Femur (tissue), 1 donor: ENCODE measurements at regions not wholly inside any gene's neighbourhood (a gene's known extent, or its start where the extent isn't known, plus 50 kb on each side); places are given as distances from the start of the nearest gene placed in this dataset.
"Not testable (repeated sequence)": the region's sequence is repeated elsewhere in the genome, so short reads cannot be mapped to it uniquely, and the experiment has no call there.

Experiments used
- DNase-seq: peaks from one replicate; pipeline ENCODE4 v3.0.0-alpha.2; 2017

DNA sequence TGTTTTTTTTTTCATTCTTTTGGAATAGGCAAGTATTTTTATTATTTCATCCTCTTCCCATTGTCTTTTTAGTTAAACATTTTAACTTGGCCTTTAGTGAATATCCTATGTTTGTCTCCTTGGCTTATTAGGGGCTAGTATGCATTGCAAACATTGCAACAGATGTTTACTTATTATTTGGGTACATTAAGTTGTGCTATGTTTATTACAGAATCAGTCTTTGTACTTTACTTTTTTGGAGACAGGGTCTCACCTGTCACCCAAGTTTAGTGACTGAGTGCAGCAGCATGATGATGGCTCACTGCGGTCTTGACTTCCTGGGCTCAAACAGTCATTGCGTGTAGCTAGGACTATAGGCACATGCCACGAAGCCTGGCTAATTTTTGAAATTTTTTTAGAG is 51.1 kb upstream of the NUDT6 start:
- no peak for DNase-seq

DNA sequence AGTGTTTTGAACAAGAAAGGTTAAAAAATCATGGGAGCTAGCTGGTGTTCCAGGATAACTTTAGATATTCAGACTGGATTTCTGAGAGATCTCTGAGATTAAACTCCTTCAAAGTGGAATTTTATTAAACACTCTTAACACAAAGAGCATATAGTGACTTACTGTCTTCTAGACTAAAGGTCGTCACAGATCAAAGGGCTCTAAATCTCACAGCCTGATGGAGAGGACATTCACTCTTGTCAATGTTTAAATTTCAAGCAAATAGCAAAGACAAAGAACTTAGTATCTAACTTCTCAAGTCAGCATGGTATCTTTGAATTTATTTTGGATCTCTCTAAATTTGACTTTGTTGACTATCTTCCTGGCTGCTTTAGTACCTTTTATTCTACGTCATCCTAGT is 53.7 kb upstream of the NUDT6 start:
- no peak for DNase-seq

DNA sequence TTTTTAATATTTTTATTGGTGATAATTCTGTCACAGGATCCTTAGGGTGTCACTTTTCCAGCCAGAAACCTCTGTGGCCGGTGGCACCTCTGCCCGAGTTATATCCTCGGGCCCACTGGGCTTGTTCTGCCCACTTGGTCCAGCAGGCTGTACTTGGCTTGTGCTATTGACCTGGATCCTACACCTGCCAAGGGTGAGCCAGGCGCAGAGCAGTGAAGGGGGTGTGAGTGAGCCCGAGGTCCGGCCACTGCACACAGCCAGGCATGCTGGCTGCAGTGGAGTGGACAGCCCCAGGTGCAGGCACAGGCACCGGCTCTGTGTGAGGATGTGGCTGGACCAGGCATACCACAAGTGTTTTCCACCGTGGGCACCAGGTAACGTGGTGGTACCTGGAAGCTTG is 54.7 kb upstream of the NUDT6 start:
- no peak for DNase-seq

DNA sequence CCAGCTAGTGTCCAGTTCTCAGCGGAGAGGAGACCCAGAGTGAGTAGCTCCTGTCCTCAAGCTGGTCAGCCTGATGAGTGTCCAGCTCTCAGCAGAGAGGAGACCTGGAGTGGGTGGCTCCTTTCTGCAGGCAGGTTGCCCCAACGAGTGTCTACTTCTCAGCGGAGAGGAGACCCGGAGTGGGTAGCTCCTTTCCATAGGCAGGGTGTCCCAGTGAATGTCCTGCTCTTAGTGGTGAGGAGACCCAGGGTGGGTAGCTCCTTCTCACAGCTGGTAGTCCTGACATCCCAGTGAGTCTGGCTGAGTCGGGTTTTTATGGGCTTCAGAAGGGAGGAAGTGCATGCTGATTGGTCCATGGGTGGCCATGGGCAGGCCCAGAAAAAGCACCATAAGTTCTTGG is 55.7 kb upstream of the NUDT6 start:
- no peak for DNase-seq

DNA sequence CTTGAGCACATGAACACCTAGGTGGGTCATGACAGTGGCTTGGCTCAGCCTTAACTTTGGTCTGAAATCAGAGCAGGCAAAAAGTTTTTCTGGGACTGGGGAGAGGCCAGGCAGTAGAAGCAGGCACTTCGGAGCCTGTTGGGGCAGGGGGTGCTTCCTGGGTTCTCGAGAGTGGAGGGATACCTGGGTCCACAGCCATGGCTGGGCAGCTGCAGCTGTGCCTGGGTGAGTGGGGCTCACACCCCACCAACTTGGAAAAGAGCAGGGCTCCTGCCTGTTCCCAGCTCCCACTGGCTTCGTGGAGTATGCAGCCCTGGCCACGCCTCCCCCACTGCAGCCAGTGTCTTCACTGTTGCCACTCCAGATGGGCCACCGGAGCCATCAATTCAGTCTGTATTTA is 56.4 kb upstream of the NUDT6 start:
- DNase-seq: no peak

DNA sequence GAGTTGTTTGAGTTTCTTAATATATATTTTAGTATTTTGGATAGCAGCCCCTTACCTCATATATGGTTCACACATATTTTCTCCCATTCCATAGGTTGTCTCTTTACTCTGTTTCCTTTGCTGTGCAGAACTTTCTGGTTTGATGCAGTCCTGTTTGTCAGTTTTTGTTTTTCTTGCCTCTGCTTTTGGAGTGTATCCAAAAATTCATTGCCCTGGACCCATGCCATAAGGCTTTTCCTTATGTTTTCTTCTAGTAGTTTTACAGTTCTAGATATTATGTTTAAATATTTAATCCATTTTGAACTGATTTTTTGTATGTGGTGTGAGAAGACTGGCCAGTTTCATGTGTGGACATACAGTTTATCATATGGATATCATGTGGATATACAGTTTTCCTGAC is 58.5 kb upstream of the NUDT6 start:
- no peak for DNase-seq

DNA sequence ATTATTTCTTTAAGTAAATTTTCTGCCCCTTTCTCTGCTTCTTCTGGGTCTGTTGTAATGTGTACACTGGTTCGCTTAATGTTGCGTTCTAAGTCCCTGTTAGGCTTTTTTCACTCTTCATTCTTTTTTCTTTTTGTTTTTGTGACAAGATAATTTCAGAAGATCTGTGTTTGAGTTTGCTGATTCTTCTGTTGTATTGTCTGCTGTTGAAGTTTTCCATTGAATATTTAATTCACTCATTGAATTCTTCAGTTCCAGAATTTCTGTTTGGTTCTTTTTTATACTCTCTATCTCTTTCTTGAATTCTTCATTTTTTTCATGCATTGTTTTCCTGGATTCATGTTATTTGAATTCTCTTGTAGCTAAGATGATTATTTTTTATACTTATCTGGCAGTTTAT is 66.3 kb upstream of the NUDT6 start:
- DNase-seq: no peak

DNA sequence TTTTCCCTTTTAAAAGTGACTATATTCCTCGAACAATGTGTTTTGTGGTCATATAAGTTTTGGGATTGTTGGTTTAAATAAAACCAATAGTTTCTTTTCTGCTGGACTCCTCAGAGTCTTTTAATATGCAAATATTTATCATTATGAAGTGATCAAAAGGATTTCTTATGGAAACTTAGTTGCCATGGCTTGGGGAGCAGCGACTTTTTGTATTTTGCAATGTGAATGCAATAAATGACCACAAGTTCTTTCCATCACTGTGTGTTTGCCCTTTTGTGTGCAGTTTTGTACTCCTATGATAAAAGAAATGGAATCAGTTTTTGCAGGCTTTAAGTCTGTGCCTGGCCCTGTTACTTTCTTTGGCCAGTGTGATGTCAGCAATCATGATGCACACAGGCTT is 68.5 kb upstream of the NUDT6 start:
- DNase-seq: no peak

DNA sequence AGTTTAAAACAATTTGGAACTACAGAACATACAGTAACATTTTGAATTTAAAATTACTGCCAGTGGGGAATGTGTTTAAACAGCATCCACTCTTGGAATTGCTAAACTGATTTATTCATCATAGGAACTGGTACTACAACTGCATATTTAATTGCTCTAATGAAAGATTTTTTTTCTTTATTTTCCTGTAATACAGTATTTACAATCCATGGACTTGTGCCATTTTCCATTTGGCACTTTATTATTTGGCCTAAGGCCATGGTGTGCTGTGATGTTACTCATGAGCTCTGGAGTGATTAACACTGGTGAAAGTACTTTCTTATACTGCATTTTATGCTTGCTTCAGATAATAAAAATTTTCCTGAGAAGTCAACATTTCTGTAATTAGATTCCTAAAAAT is 69.7 kb upstream of the NUDT6 start:
- no peak for DNase-seq

DNA sequence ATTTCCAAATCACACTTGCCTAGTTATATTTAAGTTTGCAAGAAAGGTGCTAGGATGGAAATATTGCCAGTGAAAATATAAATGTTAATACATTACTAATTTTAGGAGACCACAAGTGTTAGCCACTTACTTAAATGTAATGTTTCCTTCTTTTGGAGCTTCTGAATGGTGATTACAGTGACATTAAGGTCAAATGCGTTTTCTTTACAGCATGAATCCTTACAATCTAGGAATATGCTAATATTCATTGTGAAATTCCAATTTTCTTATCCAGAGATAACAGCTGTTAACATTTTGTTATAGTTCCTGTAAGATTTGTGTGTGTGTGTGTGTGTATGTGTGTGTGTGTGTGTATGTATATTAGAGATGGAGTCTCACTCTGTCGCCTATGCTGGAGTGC is 70.2 kb upstream of the NUDT6 start:
- no peak for DNase-seq

DNA sequence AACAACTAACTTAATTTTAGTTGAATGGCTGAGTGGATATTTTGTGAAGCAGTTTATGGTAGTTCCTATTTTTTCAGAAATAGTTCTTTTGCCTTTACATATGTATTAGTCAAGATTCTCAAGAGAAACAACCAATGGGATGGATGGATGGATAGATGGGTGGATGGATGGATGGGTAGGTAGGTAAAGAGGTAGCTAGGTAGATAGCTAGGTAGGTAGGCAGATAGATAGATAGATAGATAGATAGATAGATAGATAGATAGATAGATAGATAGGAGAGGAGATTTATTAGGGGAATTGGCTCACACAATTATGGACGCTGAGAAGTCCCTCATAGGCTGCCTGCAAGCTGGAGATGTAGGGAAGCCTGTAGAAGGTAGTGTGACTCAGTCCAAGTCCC is 74.0 kb upstream of the NUDT6 start:
- DNase-seq: no peak

DNA sequence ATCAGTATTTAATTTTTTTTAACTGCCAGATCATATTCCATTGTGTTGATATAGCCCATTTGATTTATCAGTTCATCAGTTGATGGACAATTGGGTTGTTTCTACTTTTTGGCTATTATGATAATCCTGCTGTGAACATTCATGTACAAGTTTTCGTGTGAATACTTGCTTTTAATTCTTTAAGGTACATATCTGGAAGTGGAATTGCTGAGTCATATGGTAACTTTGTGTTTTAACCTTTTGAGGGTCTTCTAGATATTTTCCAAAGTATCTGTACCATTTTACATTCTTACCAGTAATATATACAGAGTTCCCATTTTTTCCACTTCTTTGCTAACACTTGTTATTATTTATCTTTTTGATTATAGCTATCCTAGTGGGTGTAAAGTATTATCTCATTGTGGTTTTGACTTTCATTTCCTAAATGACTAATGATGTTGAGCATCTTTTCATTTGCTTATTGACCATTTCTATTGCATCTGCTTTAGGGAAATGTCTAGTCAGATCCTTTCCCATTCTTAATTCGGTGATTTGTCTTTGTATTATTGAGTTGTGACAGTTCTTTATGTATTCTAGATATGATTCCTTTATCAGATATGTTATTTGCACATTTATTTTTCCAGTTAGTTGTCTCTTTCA is 75.2 kb upstream of the NUDT6 start:
- DNase-seq: no peak

DNA sequence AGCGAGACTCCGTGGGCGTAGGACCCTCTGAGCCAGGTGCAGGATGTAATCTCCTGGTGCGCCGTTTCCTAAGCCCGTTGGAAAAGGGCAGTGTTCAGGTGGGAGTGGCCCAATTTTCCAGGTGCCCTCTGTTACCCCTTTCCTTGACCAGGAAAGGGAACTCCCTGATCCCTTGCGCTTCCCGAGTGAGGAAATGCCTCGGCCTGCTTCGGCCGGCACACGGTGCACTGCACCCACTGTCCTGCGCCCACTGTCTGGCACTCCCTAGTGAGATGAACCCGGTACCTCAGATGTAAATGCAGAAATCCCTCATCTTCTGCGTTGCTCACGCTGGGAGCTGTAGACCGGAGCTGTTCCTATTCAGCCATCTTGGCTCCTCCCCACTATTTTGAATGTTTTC is 81.7 kb upstream of the NUDT6 start:
- not testable (repeated sequence) for DNase-seq

DNA sequence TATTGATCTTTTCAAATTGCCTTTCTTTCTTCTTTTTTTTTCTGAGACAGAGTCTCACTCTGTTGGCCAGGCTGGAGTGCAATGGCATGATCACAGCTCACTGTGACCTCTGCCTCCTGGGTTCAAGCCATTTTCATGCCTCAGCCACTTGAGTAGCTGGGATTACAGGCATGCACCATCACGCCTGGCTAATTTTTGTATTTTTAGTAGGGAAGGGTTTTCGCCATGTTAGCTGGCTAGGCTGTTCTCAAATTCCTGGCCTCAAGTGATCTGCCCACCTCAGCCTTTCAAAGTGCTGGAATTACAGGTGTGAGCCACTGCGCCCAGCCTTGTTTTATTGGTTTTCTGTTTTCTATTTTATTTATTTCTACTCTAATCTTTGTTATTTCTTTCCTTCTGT is 82.7 kb upstream of the NUDT6 start:
- not testable (repeated sequence) for DNase-seq

DNA sequence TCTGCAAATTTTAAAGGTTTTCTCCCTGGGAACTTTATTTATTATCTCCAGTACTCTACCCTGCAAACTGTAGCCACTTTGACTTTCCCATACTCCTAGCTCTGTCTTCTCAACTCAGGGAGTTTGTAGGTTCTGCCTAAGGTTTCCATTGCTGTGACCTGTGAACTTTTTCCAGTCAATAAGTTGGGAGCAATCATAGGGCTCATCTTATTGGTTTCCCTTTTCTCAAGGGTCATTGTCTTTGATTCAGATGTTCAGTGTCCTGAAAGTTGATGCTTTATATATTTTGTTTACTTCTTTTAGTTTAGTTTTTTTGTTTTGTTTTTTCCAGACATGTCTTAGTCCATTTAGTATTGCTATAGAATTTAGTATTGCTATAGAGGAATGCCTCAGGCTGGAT is 85.3 kb upstream of the NUDT6 start:
- no peak for DNase-seq

DNA sequence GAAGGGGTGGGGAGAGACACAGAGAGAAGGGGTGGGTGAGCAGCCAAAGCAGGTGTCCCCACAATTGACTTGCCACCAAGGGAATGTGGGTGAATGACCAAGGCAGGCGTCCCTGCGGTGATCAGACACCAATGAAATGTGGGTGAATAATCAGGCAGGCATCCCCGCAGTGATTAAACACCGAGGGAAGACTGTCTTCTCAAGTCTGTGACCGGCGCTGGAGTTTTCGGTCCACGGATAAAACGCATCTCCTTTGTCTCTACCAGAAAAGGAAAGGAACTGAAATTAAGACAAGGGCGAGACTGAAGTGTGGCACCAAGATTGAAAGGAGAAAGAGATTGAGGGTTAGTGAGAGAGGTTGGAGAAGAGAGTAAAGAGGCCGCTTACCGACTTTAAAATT is 90.0 kb upstream of the NUDT6 start:
- not testable (repeated sequence) for DNase-seq

DNA sequence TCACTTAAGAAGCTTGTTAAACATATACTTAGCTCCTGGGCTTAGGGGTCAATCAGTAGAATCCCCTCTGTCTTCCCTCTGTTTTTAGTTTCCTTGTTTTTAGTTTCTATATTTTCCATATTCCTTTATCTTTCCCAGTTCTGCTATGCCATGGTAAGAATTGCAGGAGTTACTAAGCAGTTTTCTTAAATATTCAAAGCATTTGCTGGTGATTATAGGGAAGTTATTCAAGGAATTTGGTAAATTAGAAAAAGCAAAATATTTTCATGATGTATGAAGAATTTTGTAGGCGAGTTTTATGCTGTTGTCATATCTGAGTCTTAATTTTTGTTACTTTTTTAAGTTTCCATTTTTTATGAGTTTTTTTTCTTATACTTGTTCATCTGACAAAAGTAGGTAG is 91.6 kb upstream of the NUDT6 start:
- DNase-seq: no peak

DNA sequence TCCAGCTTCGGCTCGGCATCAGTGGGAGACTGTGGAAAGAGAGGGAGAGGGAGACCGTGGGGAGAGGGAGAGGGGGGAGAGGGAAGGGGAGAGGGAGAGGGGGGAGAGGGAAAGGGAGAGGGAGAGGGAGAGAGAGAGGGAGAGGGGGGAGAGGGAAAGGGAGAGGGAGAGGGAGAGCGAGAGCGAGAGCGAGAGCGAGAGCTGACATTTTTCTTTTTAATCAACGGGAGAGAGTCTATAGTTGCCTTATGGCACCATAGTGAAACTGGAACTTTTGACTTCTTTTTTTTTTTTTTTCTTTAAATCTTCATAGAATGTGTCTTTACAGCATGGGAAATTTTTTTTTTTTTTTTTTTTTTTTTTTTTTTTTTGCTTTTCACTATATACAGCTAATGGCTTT is 94.7 kb upstream of the NUDT6 start:
- no peak for DNase-seq

DNA sequence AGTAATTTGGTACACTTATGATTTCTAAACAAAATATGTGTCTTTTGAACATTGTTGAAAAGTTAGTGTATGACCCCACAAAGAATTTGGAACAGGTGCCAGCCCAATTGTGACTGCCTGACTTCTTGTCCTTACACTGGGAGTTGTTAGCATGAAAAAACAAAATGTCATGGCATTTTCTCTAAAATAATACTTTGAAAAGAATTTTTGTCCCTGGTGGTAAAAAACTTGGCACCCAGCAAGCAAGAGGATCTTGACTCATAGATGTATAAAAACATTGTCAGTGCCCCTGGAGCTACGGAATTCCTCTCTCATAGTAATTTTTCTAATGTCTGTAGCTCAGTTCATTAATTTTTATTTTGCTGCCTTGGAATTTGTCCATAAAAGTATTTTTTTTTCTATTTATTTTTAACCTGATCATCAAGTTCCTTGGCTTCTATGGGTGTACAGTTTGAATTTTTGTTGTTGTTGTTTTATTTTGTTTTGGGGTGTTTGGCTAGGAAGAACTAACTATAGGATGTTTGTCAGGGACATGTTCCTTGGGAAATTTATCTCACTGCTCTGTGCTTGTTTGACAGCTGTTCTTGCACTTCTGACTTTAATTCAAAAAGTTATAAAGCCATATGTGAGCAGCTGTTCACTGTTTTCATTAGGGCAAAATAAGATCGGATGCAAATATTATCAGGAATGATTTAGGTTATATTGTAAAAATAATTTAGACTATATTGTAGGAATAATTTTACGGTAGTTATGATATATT is 95.4 kb upstream of the NUDT6 start:
- DNase-seq: no peak

DNA sequence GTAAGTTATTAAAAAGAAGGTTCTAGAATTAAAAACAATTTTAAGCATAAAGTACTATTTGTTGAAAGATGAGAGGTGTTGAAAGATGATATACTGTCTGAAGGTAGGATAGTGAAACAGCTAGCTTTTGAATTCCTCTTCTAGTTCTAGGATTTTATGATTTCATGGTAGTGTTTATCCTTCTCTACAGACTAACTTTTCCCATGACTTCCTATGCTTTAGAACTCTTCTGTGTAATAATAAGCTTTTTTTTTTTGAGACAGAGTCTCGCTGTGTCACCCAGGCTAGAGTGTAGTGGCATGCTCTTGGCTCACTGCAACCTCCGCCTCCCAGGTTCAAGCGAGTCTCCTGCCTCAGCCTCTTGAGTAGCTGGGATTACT is 96.0 kb upstream of the NUDT6 start:
- DNase-seq: no peak

DNA sequence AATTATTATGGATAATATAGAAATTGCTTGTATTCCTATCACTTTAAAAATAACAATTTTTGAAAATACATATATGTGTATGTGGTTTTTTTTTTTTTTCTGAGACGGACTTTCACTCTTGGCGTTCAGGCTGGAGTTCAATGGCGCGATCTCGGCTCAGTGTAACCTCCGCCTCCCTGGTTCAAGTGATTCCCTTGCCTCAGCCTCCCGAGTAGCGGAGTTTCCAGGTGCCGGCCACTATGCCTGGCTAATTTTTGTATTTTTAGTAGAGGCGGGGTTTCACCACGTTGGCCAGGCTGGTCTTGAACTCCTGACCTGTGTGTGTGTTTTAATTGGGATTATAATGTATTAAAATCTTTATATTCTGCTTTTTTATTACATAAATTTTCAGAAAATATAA is 97.9 kb upstream of the NUDT6 start:
- DNase-seq: no peak

DNA sequence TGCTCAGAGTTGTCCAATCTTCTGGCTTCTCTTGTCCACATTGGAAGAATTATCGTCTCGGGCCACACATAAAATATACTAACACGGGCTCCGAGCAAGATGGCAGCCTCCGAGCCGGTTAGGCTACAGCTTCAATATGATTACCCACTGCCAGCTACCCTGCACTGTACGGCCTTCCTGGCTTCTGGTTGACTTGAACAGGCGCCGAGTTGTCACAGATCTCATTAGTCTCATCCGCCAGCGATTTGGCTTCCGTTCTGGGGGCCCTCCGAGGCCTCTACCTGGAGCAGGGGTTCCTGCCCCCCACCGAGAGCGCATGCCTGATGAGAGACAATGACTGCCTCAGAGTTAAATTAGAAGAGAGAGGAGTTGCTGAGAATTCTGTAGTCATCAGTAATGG is 101.2 kb upstream of the NUDT6 start:
- no peak for DNase-seq

DNA sequence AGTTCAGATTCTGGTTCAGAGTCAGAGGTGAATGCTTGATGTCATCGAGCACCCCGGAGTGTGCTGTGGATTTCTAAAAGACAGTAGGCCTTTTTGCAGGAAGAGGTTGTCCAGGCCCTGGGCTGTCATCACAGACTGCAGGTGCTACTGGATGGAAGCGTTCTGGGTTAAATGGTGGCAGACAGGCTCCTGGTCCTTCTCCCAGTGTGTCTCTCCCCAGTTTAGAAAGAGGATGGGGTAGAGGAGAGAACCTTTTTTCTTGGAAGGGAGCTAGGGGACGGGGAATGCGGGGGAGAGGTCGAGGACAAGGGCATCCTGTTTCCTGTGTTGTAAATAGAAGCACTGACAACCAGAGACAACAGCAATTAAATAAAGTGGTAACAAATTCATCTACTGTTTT is 102.3 kb upstream of the NUDT6 start:
- no peak for DNase-seq

DNA sequence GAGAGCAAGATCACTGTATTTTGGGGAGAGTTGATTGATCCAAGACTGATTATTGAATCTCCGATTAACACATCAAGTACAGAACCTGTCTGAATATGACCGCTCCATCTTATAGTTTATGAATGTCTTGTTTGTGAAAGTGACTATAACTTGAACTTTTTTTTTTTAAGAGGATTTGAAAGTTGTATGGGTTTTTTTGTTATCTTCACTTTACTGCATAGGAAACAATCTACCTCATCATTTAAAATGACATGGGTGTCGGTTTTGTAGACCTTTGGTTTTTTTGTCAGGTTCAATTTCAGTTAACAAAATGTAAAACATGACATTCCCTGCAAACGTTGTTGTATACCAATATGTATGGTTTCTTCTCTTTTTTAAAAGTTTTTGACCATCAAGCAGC is 103.0 kb upstream of the NUDT6 start:
- no peak for DNase-seq

DNA sequence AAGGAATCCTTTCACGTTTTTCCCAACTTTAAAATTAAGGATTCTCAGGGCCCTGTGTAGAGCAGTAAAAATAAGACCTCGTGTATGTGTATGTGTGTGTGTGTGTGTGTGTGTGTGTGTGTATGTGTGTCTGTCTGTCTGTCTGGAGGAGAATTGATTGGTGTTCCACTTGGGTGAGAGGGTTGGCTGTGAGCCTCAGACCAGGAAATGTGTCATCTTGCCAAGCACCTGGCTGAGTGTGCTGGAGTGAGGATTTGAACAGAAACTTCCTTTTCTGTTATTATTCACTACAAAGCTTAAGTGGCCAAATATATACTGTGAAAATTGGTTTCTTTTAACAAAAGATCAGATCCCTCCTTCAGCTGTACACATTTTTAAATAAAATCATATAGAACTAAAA is 103.6 kb upstream of the NUDT6 start:
- peak; percentile 53 for DNase-seq
